Retinal pigment epithelial cell (primary cell): ENCODE measurements at regions not wholly inside any gene's neighbourhood (a gene's known extent, or its start where the extent isn't known, plus 50 kb on each side); places are given as distances from the start of the nearest gene placed in this dataset.

Experiments
- DNase-seq: peaks from one replicate; pipeline ENCODE4 v3.0.0-alpha.2; 2010; ENCODE audit warnings: low read depth
- H3K4me3 ChIP-seq: 2 replicates; pipeline ENCODE4 v1.5.1; 2011; ENCODE audit warnings: mild to moderate bottlenecking, low read length, control low read depth, moderate library complexity
- CTCF ChIP-seq: conservative IDR thresholded peaks from 2 replicates; pipeline ENCODE4 v1.5.1; 2011; ENCODE audit warnings: low read depth, low read length, control low read depth, inconsistent platforms

GRCh38 chr9:95588724-95589588 lies 72.2 kb upstream of the PTCH1 start:
- no peak overlapping the region for H3K4me3 ChIP-seq
- no peak for DNase-seq
- no peak for TF ChIP-seq CTCF

GRCh38 chr9:95587021-95587964 lies 70.5 kb upstream of the PTCH1 start:
- TF ChIP-seq CTCF = no peak
- no peak for DNase-seq
- no peak overlapping the region for H3K4me3 ChIP-seq

- no peak for DNase-seq
- no peak for TF ChIP-seq CTCF
- no peak overlapping the region for H3K4me3 ChIP-seq
These were observed 69.6 kb upstream of the PTCH1 start for GRCh38 chr9:95586326-95586725.

GRCh38 chr9:95585824-95586223 lies 69.1 kb upstream of the PTCH1 start:
- no peak for TF ChIP-seq CTCF
- H3K4me3 ChIP-seq = no peak overlapping the region
- DNase-seq = no peak

- no peak for DNase-seq
- no peak for TF ChIP-seq CTCF
- no peak overlapping the region for H3K4me3 ChIP-seq
These were observed 67.4 kb upstream of the PTCH1 start for GRCh38 chr9:95584176-95584575.

GRCh38 chr9:95581900-95582299 lies 65.1 kb upstream of the PTCH1 start:
- no peak for DNase-seq
- no peak for TF ChIP-seq CTCF
- no peak overlapping the region for H3K4me3 ChIP-seq
